ENCODE measurements at regions not wholly inside any gene's neighbourhood (a gene's known extent, or its start where the extent isn't known, plus 50 kb on each side); places are given as distances from the start of the nearest gene placed in this dataset.
A peak's percentile ranks its signal among the peaks of the same experiment; 100 is the strongest.

GRCh38 chr2:211225784-211226183 lies 669.4 kb downstream of the CPS1 start:
- Histone ChIP-seq H3K9ac (ENCODE audit: insufficient read length) (no peak overlapping the region), H3K9me3 (ENCODE audit: low read depth, low read length) (no peaks in the 10 kb centered on the region), H3K27ac (no peak overlapping the region; the same call in 1 of the 2 replicates), H3K4me3 (no peak overlapping the region), H3K36me3 (ENCODE audit: insufficient read depth, low read length) (no peaks in the 10 kb centered on the region)
- no peak for TF ChIP-seq POLR2AphosphoS5 (IDR thresholded peaks at IDR 0.05; ENCODE audit: borderline replicate concordance, low read depth, low read length)
- no peak for TF ChIP-seq EZH2 (IDR thresholded peaks at IDR 0.05)
- TF ChIP-seq FOXP2 (optimal IDR thresholded peaks at IDR 0.05; ENCODE audit: control extremely low read depth, extremely low read length, insufficient read depth): no peak
- DNase-seq (ENCODE audit: low read depth, low spot score): no peak

GRCh38 chr2:211228559-211228958 lies 672.2 kb downstream of the CPS1 start:
- Histone ChIP-seq H3K9ac (ENCODE audit: insufficient read length) (no peak overlapping the region), H3K27ac (no peak overlapping the region)
- DNase-seq (ENCODE audit: low read depth, low spot score): no peak

GRCh38 chr2:211237586-211238275 lies 681.3 kb downstream of the CPS1 start:
- TF ChIP-seq EZH2 (IDR thresholded peaks at IDR 0.05): no peak
- no peak for TF ChIP-seq FOXP2 (optimal IDR thresholded peaks at IDR 0.05; ENCODE audit: control extremely low read depth, extremely low read length, insufficient read depth)
- TF ChIP-seq POLR2AphosphoS5 (IDR thresholded peaks at IDR 0.05; ENCODE audit: borderline replicate concordance, low read depth, low read length): no peak
- H3K9ac ChIP-seq (ENCODE audit: insufficient read length): no peak overlapping the region
- no peaks in the 10 kb centered on the region for H3K36me3 ChIP-seq (ENCODE audit: insufficient read depth, low read length)
- no peak overlapping the region for H3K4me3 ChIP-seq
- H3K9me3 ChIP-seq (ENCODE audit: low read depth, low read length): no peaks in the 10 kb centered on the region
- no peak overlapping the region for H3K27ac ChIP-seq
- DNase-seq (ENCODE audit: low read depth, low spot score): no peak

More at GRCh38 chr2:211228559-211228958, 672.2 kb downstream of the CPS1 start:
- Histone ChIP-seq H3K36me3 (ENCODE audit: insufficient read depth, low read length) (no peaks in the 10 kb centered on the region), H3K4me3 (no peak overlapping the region), H3K9me3 (ENCODE audit: low read depth, low read length) (no peaks in the 10 kb centered on the region)
- TF ChIP-seq FOXP2 (optimal IDR thresholded peaks at IDR 0.05; ENCODE audit: control extremely low read depth, extremely low read length, insufficient read depth): no peak
- no peak for TF ChIP-seq EZH2 (IDR thresholded peaks at IDR 0.05)

- no peak for DNase-seq (ENCODE audit: low read depth, low spot score)
- Histone ChIP-seq H3K27ac (no peak overlapping the region), H3K9ac (ENCODE audit: insufficient read length) (no peak overlapping the region), H3K36me3 (ENCODE audit: insufficient read depth, low read length) (no peaks in the 10 kb centered on the region), H3K9me3 (ENCODE audit: low read depth, low read length) (no peaks in the 10 kb centered on the region), H3K4me3 (no peak overlapping the region)
- TF ChIP-seq EZH2 (IDR thresholded peaks at IDR 0.05) (no peak), FOXP2 (optimal IDR thresholded peaks at IDR 0.05; ENCODE audit: control extremely low read depth, extremely low read length, insufficient read depth) (no peak), POLR2AphosphoS5 (IDR thresholded peaks at IDR 0.05; ENCODE audit: borderline replicate concordance, low read depth, low read length) (no peak)
Measured at GRCh38 chr2:211241891-211242290, 685.5 kb downstream of the CPS1 start.

GRCh38 chr2:211247751-211248150 lies 691.4 kb downstream of the CPS1 start:
- DNase-seq (ENCODE audit: low read depth, low spot score): no peak
- H3K9ac ChIP-seq (ENCODE audit: insufficient read length): no peak overlapping the region
- TF ChIP-seq EZH2 (IDR thresholded peaks at IDR 0.05) (no peak), FOXP2 (optimal IDR thresholded peaks at IDR 0.05; ENCODE audit: control extremely low read depth, extremely low read length, insufficient read depth) (no peak), POLR2AphosphoS5 (IDR thresholded peaks at IDR 0.05; ENCODE audit: borderline replicate concordance, low read depth, low read length) (no peak)
- no peak overlapping the region for H3K27ac ChIP-seq
- H3K36me3 ChIP-seq (ENCODE audit: insufficient read depth, low read length): no peaks in the 10 kb centered on the region
- H3K4me3 ChIP-seq: no peak overlapping the region
- H3K9me3 ChIP-seq (ENCODE audit: low read depth, low read length): no peaks in the 10 kb centered on the region

- no peaks in the 10 kb centered on the region for H3K9me3 ChIP-seq (ENCODE audit: low read depth, low read length)
- H3K27ac ChIP-seq: no peak overlapping the region
- H3K9ac ChIP-seq (ENCODE audit: insufficient read length): no peak overlapping the region
- TF ChIP-seq EZH2 (IDR thresholded peaks at IDR 0.05) (no peak), FOXP2 (optimal IDR thresholded peaks at IDR 0.05; ENCODE audit: control extremely low read depth, extremely low read length, insufficient read depth) (no peak), POLR2AphosphoS5 (IDR thresholded peaks at IDR 0.05; ENCODE audit: borderline replicate concordance, low read depth, low read length) (no peak)
- no peaks in the 10 kb centered on the region for H3K36me3 ChIP-seq (ENCODE audit: insufficient read depth, low read length)
- H3K4me3 ChIP-seq: no peak overlapping the region
- DNase-seq (ENCODE audit: low read depth, low spot score): no peak
Measured at GRCh38 chr2:211248841-211249240, 692.4 kb downstream of the CPS1 start.

- TF ChIP-seq POLR2AphosphoS5 (IDR thresholded peaks at IDR 0.05; ENCODE audit: borderline replicate concordance, low read depth, low read length): no peak
- TF ChIP-seq FOXP2 (optimal IDR thresholded peaks at IDR 0.05; ENCODE audit: control extremely low read depth, extremely low read length, insufficient read depth): no peak
- TF ChIP-seq EZH2 (IDR thresholded peaks at IDR 0.05): no peak
- Histone ChIP-seq H3K36me3 (ENCODE audit: insufficient read depth, low read length) (no peaks in the 10 kb centered on the region), H3K4me3 (no peak overlapping the region), H3K27ac (peak overlapping the region; percentile 83), H3K9ac (ENCODE audit: insufficient read length) (peak overlapping the region; percentile 67), H3K9me3 (ENCODE audit: low read depth, low read length) (no peaks in the 10 kb centered on the region)
- DNase-seq (ENCODE audit: low read depth, low spot score): no peak
Measured at GRCh38 chr2:211251016-211251415, 694.6 kb downstream of the CPS1 start.

GRCh38 chr2:211258646-211259335 lies 702.4 kb downstream of the CPS1 start:
- peak overlapping the region; percentile 97 for H3K27ac ChIP-seq
- peak; percentile 82 for DNase-seq (ENCODE audit: low read depth, low spot score)
- peak overlapping the region; percentile 52 for H3K4me3 ChIP-seq
- TF ChIP-seq POLR2AphosphoS5 (IDR thresholded peaks at IDR 0.05; ENCODE audit: borderline replicate concordance, low read depth, low read length) (peak; percentile 57; the same call in 1 of the 2 replicates), EZH2 (IDR thresholded peaks at IDR 0.05) (no peak)
- no peaks in the 10 kb centered on the region; the same call in 1 of the 2 replicates for H3K36me3 ChIP-seq (ENCODE audit: insufficient read depth, low read length)
- H3K9ac ChIP-seq (ENCODE audit: insufficient read length): peak overlapping the region; percentile 51
- H3K9me3 ChIP-seq (ENCODE audit: low read depth, low read length): 0 out of 2 replicates have a peak, but pooled peaks cover 5% of the 10 kb centered on the region
